ENCODE measurements at regions not wholly inside any gene's neighbourhood (a gene's known extent, or its start where the extent isn't known, plus 50 kb on each side); places are given as distances from the start of the nearest gene placed in this dataset.
"Not testable (repeated sequence)": the region's sequence is repeated elsewhere in the genome, so short reads cannot be mapped to it uniquely, and the experiment has no call there.

GRCh38 chr1:29410476-29410875 is 174.2 kb downstream of the PTPRU start:
- Histone ChIP-seq H3K4me1 (ENCODE audit: control insufficient read depth in 2 of 2, insufficient read depth in 2 of 2, low read length in 2 of 2) (no peaks in the 10 kb centered on the region), H3K36me3 (ENCODE audit: control insufficient read depth in 2 of 2, insufficient read depth in 2 of 2, low read length in 1 of 2) (no peaks in the 10 kb centered on the region), H3K27ac (ENCODE audit: low read depth in 1 of 2, low read length in 1 of 2) (no peak overlapping the region), H3K9me3 (ENCODE audit: control insufficient read depth in 2 of 2, insufficient read depth in 1 of 2, low read length in 1 of 2) (no peaks in the 10 kb centered on the region), H3K27me3 (ENCODE audit: control insufficient read depth in 2 of 2, insufficient read depth in 1 of 2, low read length in 1 of 2) (no peaks in the 10 kb centered on the region), H3K4me3 (ENCODE audit: low read length in 2 of 2) (no peak overlapping the region)
- peak in 1 of 9 donors; percentile 10 for DNase-seq (ENCODE audit: low read depth in 6 of 9, low spot score in 9 of 9)
- 86% methylated on average over 6 of the region's 6 CpGs for WGBS

- no peak for DNase-seq (ENCODE audit: low read depth in 6 of 9, low spot score in 9 of 9)
- no peaks in the 10 kb centered on the region for H3K36me3 ChIP-seq (ENCODE audit: control insufficient read depth in 2 of 2, insufficient read depth in 2 of 2, low read length in 1 of 2)
- H3K27me3 ChIP-seq (ENCODE audit: control insufficient read depth in 2 of 2, insufficient read depth in 1 of 2, low read length in 1 of 2), result no peaks in the 10 kb centered on the region
- H3K4me1 ChIP-seq (ENCODE audit: control insufficient read depth in 2 of 2, insufficient read depth in 2 of 2, low read length in 2 of 2), result no peaks in the 10 kb centered on the region
- H3K4me3 ChIP-seq (ENCODE audit: low read length in 2 of 2), result no peak overlapping the region
- H3K27ac ChIP-seq (ENCODE audit: low read depth in 1 of 2, low read length in 1 of 2), result no peak overlapping the region
- no peaks in the 10 kb centered on the region for H3K9me3 ChIP-seq (ENCODE audit: control insufficient read depth in 2 of 2, insufficient read depth in 1 of 2, low read length in 1 of 2)
- WGBS, result 57% methylated on average over 2 of the region's 2 CpGs
Measured at GRCh38 chr1:29409616-29410015, 173.3 kb downstream of the PTPRU start.

DNA sequence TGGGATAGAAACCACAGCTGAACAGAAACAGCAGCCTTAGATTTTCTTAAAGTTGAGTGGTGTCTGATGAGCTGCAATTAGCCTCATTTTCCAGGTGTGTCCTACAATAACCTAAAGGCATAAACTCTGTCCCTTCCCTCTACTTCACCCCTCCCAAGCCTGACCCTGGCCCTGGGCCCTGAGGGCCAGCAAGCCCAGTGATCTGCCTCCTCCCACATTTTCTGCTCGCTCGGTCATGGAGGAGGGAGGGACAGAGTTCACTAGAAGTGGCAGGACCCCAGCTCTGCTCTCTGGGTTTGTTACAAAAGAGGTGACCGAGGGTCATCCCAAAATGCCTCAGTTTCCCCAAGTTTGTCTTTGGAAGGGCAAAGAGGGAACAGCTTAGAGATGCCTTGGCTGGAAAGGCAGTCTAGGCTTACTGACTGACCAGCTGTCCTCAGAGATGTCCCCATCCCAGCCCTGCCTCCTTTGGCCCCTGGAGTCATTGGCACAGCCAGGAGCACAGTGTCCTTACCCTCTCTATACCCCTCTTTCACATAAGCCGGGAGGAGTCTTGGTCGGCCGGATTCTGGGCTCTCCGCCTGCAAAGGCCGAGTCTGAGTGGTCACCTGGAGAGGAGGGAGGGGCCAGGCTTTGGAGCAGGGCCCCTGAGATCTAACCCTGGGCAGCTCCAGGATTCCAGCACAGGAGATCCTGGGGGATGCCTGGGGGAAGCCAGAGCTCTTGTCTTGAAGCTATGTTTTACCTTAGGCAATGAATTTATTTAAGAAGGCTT is 172.7 kb downstream of the PTPRU start:
- H3K4me1 ChIP-seq (ENCODE audit: control insufficient read depth in 2 of 2, insufficient read depth in 2 of 2, low read length in 2 of 2), result no peaks in the 10 kb centered on the region
- no peak for DNase-seq (ENCODE audit: low read depth in 6 of 9, low spot score in 9 of 9)
- WGBS, result 70% methylated on average over 8 of the region's 8 CpGs
- no peak overlapping the region for H3K4me3 ChIP-seq (ENCODE audit: low read length in 2 of 2)
- H3K9me3 ChIP-seq (ENCODE audit: control insufficient read depth in 2 of 2, insufficient read depth in 1 of 2, low read length in 1 of 2), result no peaks in the 10 kb centered on the region
- no peaks in the 10 kb centered on the region for H3K27me3 ChIP-seq (ENCODE audit: control insufficient read depth in 2 of 2, insufficient read depth in 1 of 2, low read length in 1 of 2)
- no peaks in the 10 kb centered on the region for H3K36me3 ChIP-seq (ENCODE audit: control insufficient read depth in 2 of 2, insufficient read depth in 2 of 2, low read length in 1 of 2)
- H3K27ac ChIP-seq (ENCODE audit: low read depth in 1 of 2, low read length in 1 of 2), result no peak overlapping the region

- no peak overlapping the region for H3K4me3 ChIP-seq (ENCODE audit: low read length in 2 of 2)
- H3K27me3 ChIP-seq (ENCODE audit: control insufficient read depth in 2 of 2, insufficient read depth in 1 of 2, low read length in 1 of 2), result no peaks in the 10 kb centered on the region
- DNase-seq (ENCODE audit: low read depth in 6 of 9, low spot score in 9 of 9), result no peak
- no peaks in the 10 kb centered on the region for H3K4me1 ChIP-seq (ENCODE audit: control insufficient read depth in 2 of 2, insufficient read depth in 2 of 2, low read length in 2 of 2)
- WGBS, result 95% methylated on average over 2 of the region's 2 CpGs
- H3K27ac ChIP-seq (ENCODE audit: low read depth in 1 of 2, low read length in 1 of 2), result no peak overlapping the region
- H3K36me3 ChIP-seq (ENCODE audit: control insufficient read depth in 2 of 2, insufficient read depth in 2 of 2, low read length in 1 of 2), result no peaks in the 10 kb centered on the region
- no peaks in the 10 kb centered on the region for H3K9me3 ChIP-seq (ENCODE audit: control insufficient read depth in 2 of 2, insufficient read depth in 1 of 2, low read length in 1 of 2)
Measured at GRCh38 chr1:29406814-29407213, 170.5 kb downstream of the PTPRU start.

- H3K4me3 ChIP-seq (ENCODE audit: low read length in 2 of 2); H3K27me3 ChIP-seq (ENCODE audit: control insufficient read depth in 2 of 2, insufficient read depth in 1 of 2, low read length in 1 of 2); H3K9me3 ChIP-seq (ENCODE audit: control insufficient read depth in 2 of 2, insufficient read depth in 1 of 2, low read length in 1 of 2); DNase-seq (ENCODE audit: low read depth in 6 of 9, low spot score in 9 of 9); H3K4me1 ChIP-seq (ENCODE audit: control insufficient read depth in 2 of 2, insufficient read depth in 2 of 2, low read length in 2 of 2); H3K36me3 ChIP-seq (ENCODE audit: control insufficient read depth in 2 of 2, insufficient read depth in 2 of 2, low read length in 1 of 2); H3K27ac ChIP-seq (ENCODE audit: low read depth in 1 of 2, low read length in 1 of 2): not testable (repeated sequence)
Measured at GRCh38 chr1:29400203-29400602, 163.9 kb downstream of the PTPRU start.

- Histone ChIP-seq H3K27me3 (ENCODE audit: control insufficient read depth in 2 of 2, insufficient read depth in 1 of 2, low read length in 1 of 2) (no peaks in the 10 kb centered on the region), H3K4me1 (ENCODE audit: control insufficient read depth in 2 of 2, insufficient read depth in 2 of 2, low read length in 2 of 2) (no peaks in the 10 kb centered on the region), H3K36me3 (ENCODE audit: control insufficient read depth in 2 of 2, insufficient read depth in 2 of 2, low read length in 1 of 2) (no peaks in the 10 kb centered on the region), H3K4me3 (ENCODE audit: low read length in 2 of 2) (no peak overlapping the region), H3K9me3 (ENCODE audit: control insufficient read depth in 2 of 2, insufficient read depth in 1 of 2, low read length in 1 of 2) (no peaks in the 10 kb centered on the region), H3K27ac (ENCODE audit: low read depth in 1 of 2, low read length in 1 of 2) (no peak overlapping the region)
- DNase-seq (ENCODE audit: low read depth in 6 of 9, low spot score in 9 of 9), result no peak
- WGBS, result 97% methylated on average over 1 of the region's 1 CpG
Measured at GRCh38 chr1:29399465-29399864, 163.1 kb downstream of the PTPRU start.

GRCh38 chr1:29398431-29398830 is 162.1 kb downstream of the PTPRU start:
- H3K27ac ChIP-seq (ENCODE audit: low read depth in 1 of 2, low read length in 1 of 2), result no peak overlapping the region
- no peaks in the 10 kb centered on the region for H3K36me3 ChIP-seq (ENCODE audit: control insufficient read depth in 2 of 2, insufficient read depth in 2 of 2, low read length in 1 of 2)
- no peak for DNase-seq (ENCODE audit: low read depth in 6 of 9, low spot score in 9 of 9)
- H3K4me3 ChIP-seq (ENCODE audit: low read length in 2 of 2), result no peak overlapping the region
- no peaks in the 10 kb centered on the region for H3K4me1 ChIP-seq (ENCODE audit: control insufficient read depth in 2 of 2, insufficient read depth in 2 of 2, low read length in 2 of 2)
- WGBS, result 74% methylated on average over 3 of the region's 3 CpGs
- no peaks in the 10 kb centered on the region for H3K27me3 ChIP-seq (ENCODE audit: control insufficient read depth in 2 of 2, insufficient read depth in 1 of 2, low read length in 1 of 2)
- no peaks in the 10 kb centered on the region for H3K9me3 ChIP-seq (ENCODE audit: control insufficient read depth in 2 of 2, insufficient read depth in 1 of 2, low read length in 1 of 2)

- no peak for DNase-seq (ENCODE audit: low read depth in 6 of 9, low spot score in 9 of 9)
- H3K27me3 ChIP-seq (ENCODE audit: control insufficient read depth in 2 of 2, insufficient read depth in 1 of 2, low read length in 1 of 2), result no peaks in the 10 kb centered on the region
- WGBS, result 88% methylated on average over 8 of the region's 8 CpGs
Measured at GRCh38 chr1:29397981-29398380, 161.7 kb downstream of the PTPRU start.

GRCh38 chr1:29397256-29397590 is 160.9 kb downstream of the PTPRU start:
- H3K27ac ChIP-seq (ENCODE audit: low read depth in 1 of 2, low read length in 1 of 2), result no peak overlapping the region
- H3K4me3 ChIP-seq (ENCODE audit: low read length in 2 of 2), result no peak overlapping the region
- WGBS, result 82% methylated on average over 1 of the region's 1 CpG
- H3K4me1 ChIP-seq (ENCODE audit: control insufficient read depth in 2 of 2, insufficient read depth in 2 of 2, low read length in 2 of 2), result no peaks in the 10 kb centered on the region
- no peaks in the 10 kb centered on the region for H3K9me3 ChIP-seq (ENCODE audit: control insufficient read depth in 2 of 2, insufficient read depth in 1 of 2, low read length in 1 of 2)
- DNase-seq (ENCODE audit: low read depth in 6 of 9, low spot score in 9 of 9), result no peak
- H3K36me3 ChIP-seq (ENCODE audit: control insufficient read depth in 2 of 2, insufficient read depth in 2 of 2, low read length in 1 of 2), result no peaks in the 10 kb centered on the region
- no peaks in the 10 kb centered on the region for H3K27me3 ChIP-seq (ENCODE audit: control insufficient read depth in 2 of 2, insufficient read depth in 1 of 2, low read length in 1 of 2)

More at GRCh38 chr1:29397981-29398380, 161.7 kb downstream of the PTPRU start:
- H3K4me3 ChIP-seq (ENCODE audit: low read length in 2 of 2), result no peak overlapping the region
- H3K27ac ChIP-seq (ENCODE audit: low read depth in 1 of 2, low read length in 1 of 2), result no peak overlapping the region
- no peaks in the 10 kb centered on the region for H3K4me1 ChIP-seq (ENCODE audit: control insufficient read depth in 2 of 2, insufficient read depth in 2 of 2, low read length in 2 of 2)
- no peaks in the 10 kb centered on the region for H3K36me3 ChIP-seq (ENCODE audit: control insufficient read depth in 2 of 2, insufficient read depth in 2 of 2, low read length in 1 of 2)
- H3K9me3 ChIP-seq (ENCODE audit: control insufficient read depth in 2 of 2, insufficient read depth in 1 of 2, low read length in 1 of 2), result no peaks in the 10 kb centered on the region
